ENCODE measurements at regions not wholly inside any gene's neighbourhood (a gene's known extent, or its start where the extent isn't known, plus 50 kb on each side); places are given as distances from the start of the nearest gene placed in this dataset.

- DNase-seq (ENCODE audit: low spot score): no peak
Measured at GRCh38 chr13:46975173-46975572, 78.3 kb upstream of the HTR2A start.

DNA sequence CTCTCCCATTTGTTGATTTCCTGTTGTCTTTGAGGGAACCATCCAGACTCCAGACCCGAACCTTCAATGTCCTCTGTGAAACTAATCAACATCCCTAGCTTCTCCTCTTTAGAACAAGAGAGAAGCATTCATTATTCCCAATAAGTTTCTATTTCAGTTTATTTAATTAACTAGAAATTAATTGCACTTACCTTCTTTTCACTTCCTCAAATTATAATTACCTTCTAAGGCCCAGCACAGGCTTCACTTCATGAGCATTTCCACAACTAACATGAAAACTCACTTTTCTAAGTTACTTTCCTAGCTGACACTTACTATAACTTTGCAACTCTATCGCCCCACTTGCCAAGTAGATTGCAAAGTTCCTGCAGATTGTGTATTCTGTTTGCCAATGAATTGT, 71.6 kb upstream of the HTR2A start:
- no peak for DNase-seq (ENCODE audit: low spot score)

DNA sequence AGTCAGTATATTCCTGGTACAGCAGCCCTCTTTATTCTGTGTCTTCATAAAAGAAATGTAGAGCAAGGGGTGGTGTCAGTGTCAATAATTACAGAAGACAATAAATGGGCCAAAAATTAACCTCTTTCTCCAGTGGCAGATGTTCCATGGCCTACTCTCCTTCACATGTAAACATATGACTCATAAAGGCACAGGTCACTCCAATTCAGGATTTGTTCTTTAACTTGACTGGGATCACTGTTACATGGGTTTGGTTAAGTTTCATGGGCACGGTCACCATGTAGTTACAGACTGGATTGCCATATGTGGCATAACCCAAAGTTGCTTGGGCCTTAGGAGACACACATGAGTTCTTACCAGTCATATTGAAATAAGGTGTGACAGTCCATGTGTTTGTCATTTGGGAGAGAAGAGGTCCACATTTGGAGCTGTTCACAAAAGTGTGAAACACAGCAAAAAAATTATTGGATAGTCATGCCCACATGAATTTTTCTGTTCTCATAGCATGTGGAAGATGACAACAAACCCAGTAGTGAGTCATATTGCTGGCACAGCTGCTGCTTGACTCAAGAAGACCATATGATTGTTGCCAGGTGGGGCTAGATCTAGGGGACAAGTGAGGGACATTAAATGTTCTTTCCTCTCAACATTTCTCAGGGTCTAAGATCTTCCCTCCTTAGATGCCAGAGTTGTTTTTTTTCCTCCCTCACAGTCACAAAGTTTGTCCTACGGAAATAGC, 68.1 kb upstream of the HTR2A start:
- DNase-seq (ENCODE audit: low spot score): peak; percentile 12

DNA sequence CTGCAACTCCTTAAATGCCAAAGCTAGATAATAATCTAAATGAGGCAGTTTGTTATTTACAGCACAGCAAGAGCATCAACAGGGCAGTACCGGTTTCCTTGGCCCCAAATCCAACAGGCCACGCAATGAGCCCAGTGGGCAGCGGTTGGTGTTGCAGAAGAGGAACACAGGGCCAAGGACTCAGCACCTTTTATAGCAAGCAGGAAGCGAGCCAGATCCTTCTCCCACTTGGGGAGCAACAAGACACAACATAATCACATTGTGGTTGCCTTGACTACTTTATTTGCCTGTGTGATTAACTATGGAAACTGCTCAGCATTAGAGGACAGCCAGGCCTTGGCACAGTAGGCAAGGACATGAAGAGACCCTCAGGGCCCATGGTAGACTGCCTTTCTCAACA, 67.1 kb upstream of the HTR2A start:
- DNase-seq (ENCODE audit: low spot score): no peak

DNA sequence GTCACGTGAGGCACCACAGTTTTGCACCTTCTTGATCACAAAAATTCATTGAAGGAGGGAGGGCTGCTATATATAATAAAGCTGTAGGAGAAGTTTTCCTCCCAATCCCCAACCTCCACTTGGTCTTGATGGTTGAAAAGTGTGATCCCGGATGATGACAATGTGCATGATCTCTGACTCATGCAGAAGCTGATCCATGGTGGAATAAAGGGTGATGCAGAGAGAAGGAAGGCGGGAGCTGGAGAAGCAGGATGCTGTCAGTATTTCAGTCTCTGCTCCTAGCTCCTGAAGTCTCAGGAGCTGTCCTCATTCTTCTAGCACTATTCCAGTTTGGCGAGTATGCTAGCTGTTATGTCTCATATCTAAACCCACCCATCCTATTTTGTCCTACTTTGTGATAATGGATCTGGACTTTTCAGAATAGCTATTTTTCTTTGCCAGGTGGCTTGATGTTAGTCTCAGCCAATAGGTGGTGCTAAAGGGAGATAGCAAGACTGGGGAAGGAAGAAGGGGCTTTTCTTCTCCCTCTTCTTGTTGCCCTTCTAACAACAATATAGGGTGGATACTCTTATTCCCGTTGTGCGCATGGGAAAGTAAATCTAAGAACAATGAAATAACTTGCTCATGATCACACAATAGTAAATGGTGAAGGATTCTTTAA, 65.6 kb upstream of the HTR2A start:
- DNase-seq (ENCODE audit: low spot score): peak; percentile 13

DNA sequence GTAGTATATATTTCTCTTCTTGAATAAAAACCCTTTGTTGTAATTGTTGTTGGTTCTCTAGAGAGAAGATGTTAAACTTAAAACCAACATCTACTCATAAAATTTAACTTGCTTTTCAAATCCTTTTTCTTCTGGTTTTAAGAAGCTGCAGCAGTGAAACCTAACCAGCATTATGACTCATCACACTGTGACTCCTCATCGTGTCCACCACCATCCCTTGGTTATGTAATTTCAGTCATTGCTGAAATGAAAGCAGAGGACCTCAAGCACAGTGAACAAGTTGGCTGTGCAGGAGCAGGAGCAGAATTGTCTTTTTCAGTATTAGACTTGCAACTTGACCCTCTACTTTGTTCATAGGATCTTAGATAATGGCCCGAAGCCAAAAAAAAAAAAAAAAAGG, 64.9 kb upstream of the HTR2A start:
- DNase-seq (ENCODE audit: low spot score): peak; percentile 65

- DNase-seq (ENCODE audit: low spot score): no peak
Measured at GRCh38 chr13:46953941-46954340, 57.1 kb upstream of the HTR2A start.

GRCh38 chr13:46953331-46953730, 56.5 kb upstream of the HTR2A start:
- DNase-seq (ENCODE audit: low spot score): no peak

DNA sequence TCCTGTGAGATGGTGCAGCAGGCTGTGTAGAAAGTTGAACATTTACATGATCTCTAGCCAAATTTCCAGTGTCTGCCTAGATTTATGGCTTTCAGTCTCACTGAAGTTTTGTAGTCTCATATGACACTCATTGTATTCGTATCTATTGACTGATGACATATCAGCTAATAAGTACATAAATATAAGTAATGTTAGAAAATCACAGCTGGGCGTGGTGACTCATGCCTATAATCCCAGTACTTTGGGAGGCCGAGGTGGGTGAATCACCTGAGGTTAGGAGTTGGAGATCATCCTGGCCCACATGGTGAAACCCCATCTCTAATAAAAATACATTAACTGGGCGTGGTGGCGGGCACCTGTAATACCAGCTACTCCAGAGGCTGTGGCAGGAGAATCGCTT, 54.7 kb upstream of the HTR2A start:
- no peak for DNase-seq (ENCODE audit: low spot score)

DNA sequence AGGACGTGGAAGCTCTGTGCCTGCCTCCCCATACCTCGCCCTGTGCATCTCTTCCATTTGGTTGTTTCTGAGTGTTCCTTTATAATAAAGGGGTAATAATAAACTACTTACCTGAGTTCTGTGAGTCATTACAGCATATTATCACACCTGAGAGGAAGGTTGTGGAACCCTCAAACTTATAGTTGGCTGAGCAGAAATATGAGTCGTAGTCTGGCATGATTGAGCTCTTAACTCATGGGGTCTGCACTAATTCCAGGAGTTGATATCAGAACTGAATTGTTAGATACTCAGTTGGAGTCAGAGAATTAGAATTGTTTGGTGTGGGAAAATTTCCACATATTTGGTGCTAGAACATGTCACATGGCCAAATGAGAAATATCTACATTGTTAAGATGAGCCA, 52.4 kb upstream of the HTR2A start:
- DNase-seq (ENCODE audit: low spot score): no peak

DNA sequence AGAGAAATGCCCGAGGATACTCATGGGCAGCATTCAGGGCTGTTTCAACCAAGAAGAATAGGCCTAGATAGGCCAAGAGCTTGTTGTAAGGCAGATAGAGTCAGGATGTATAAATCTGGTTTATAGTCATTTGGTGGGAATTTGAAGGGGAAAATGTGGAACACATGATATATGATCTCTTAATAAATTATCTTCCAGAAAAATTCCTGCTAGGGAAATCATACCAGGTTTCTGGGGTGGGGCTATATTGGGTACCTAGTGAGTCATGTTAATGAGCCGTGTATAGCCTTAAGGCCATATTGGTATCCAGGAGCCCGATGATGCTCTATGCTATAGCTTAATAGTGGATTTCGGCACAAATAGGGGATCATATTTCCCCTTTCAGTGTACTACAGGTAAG, 51.5 kb upstream of the HTR2A start:
- DNase-seq (ENCODE audit: low spot score): no peak

DNA sequence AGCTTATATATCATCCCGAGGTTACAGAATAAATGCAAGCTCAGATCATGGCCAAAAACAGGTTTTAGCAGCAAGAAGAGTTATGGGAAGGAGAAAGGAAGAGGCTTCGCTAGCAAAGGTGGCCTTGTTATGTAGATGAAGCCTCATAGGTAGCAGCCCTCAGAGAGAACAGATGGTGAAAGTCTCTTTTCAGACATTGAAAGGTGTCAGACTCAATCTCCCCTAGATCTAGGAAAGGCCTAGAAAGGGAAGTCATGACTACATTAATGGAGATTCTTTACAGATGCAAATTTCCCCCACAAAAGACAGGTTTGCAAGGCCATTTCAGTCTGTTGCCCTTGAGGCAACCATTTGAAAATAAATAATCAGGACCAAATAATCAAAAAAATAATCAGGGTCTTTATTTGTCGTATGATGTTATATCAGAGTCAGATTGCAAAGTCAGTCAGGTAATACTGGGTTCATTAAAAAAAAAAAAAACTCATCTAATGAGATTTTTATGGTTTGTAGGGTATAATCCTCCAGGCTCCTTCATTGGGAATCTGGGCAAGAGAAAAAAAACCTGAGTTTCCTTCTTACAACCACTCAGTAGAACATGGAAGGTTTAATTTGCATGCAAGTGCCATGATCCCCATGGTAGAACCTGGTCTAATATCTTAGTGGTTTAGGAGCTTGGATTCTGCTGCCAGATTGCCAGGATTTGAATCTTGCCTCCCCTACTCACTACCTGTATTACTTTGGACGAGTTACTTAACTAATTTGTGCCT, 50.8 kb upstream of the HTR2A start:
- no peak for DNase-seq (ENCODE audit: low spot score)
